HepG2 (cell line): ENCODE measurements at regions not wholly inside any gene's neighbourhood (a gene's known extent, or its start where the extent isn't known, plus 50 kb on each side); places are given as distances from the start of the nearest gene placed in this dataset.

ENCODE experiments used
- CHD2 ChIP-seq: IDR thresholded peaks from 2 replicates; pipeline ENCODE4 v1.6.1; 2011; ENCODE audit warnings: low read depth, low read length, improper control_type of control experiment
- SP2 ChIP-seq: sonication (generic); formaldehyde crosslinking; IDR thresholded peaks from 2 replicates; pipeline ENCODE4 v1.5.1; 2020; ENCODE audit warnings: mild to moderate bottlenecking, missing genetic modification reagents

DNA sequence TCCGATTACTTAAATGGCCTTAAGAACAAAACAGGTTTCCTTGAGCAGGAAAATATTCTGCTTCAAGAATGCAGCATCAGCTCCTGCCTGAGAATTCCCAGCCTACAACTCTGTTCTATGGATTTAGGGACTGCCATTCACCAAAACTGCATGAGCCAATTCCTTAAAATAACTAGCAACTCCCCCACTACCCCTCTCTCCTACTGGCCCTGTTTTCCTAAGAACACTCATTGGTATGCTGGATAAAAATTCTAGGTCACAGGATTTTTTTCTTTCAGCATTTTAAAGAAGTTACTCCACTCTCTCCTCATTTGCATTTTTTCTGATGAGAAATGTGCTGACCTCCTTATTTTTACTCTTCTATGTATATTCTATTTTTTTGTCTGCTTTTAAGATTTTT, 347.1 kb downstream of the IDS start:
- TF ChIP-seq SP2 (CRISPR knock-in tag) (no peak), CHD2 (no peak)
